Loucy (cell line): ENCODE measurements at regions not wholly inside any gene's neighbourhood (a gene's known extent, or its start where the extent isn't known, plus 50 kb on each side); places are given as distances from the start of the nearest gene placed in this dataset.
"Not testable (repeated sequence)": the region's sequence is repeated elsewhere in the genome, so short reads cannot be mapped to it uniquely, and the experiment has no call there.

Experiments used
- H2AFZ ChIP-seq: fragments of 200-600 bp; sonication (generic); 2 replicates; pipeline ENCODE4 v1.6.0; 2016; ENCODE audit warnings: antibody characterized with exemption, mild to moderate bottlenecking, low read length, moderate library complexity
- H3F3A ChIP-seq: fragments of 200-600 bp; 2 replicates; pipeline ENCODE4 v1.6.0; 2016; ENCODE audit warnings: antibody characterized with exemption, low read depth, mild to moderate bottlenecking
- H3K27me3 ChIP-seq: fragments of 200-600 bp; sonication (generic); 2 replicates; pipeline ENCODE4 v1.6.1; 2014; ENCODE audit warnings: low read length, mild to moderate bottlenecking; ENCODE audit not compliant: insufficient read depth, poor library complexity, severe bottlenecking
- H3K36me3 ChIP-seq: fragments of 200-600 bp; sonication (generic); 2 replicates; pipeline ENCODE4 v1.6.1; 2016; ENCODE audit warnings: low read length; ENCODE audit not compliant: insufficient read depth
- H3K4me1 ChIP-seq: fragments of 200-600 bp; sonication (generic); 2 replicates; pipeline ENCODE4 v1.5.1; 2014; ENCODE audit warnings: low read length, mild to moderate bottlenecking; ENCODE audit not compliant: insufficient read depth, poor library complexity, severe bottlenecking
- H3K4me2 ChIP-seq: fragments of 200-600 bp; sonication (generic); 2 replicates; pipeline ENCODE4 v1.6.0; 2014; ENCODE audit warnings: antibody characterized with exemption, low read length, low read depth, mild to moderate bottlenecking; ENCODE audit not compliant: poor library complexity, severe bottlenecking
- H3K4me3 ChIP-seq: fragments of 200-600 bp; sonication (generic); 2 replicates; pipeline ENCODE4 v1.5.1; 2014; ENCODE audit warnings: low read length, mild to moderate bottlenecking, mixed read lengths; ENCODE audit not compliant: poor library complexity, severe bottlenecking
- H3K79me2 ChIP-seq: fragments of 200-600 bp; sonication (generic); 2 replicates; pipeline ENCODE4 v1.6.1; 2014; ENCODE audit warnings: low read length; ENCODE audit not compliant: insufficient read depth
- H3K9ac ChIP-seq: fragments of 200-600 bp; sonication (generic); 2 replicates; pipeline ENCODE4 v1.6.0; 2014; ENCODE audit warnings: mild to moderate bottlenecking, low read depth, low read length, moderate library complexity; ENCODE audit not compliant: poor library complexity, severe bottlenecking
- H3K9me2 ChIP-seq: fragments of 200-600 bp; sonication (generic); replicated peaks from 2 replicates; pipeline ENCODE4 v1.6.1; 2016; ENCODE audit warnings: low read depth, low read length, mixed read lengths
- H3K9me3 ChIP-seq: fragments of 200-600 bp; sonication (generic); 2 replicates; pipeline ENCODE4 v1.6.1; 2014; ENCODE audit warnings: mild to moderate bottlenecking, antibody characterized with exemption, low read length, low read depth; ENCODE audit not compliant: insufficient read depth
- H4K20me1 ChIP-seq: fragments of 200-600 bp; sonication (generic); 2 replicates; pipeline ENCODE4 v1.6.0; 2014; ENCODE audit warnings: antibody characterized with exemption, low read length, mild to moderate bottlenecking; ENCODE audit not compliant: insufficient read depth, poor library complexity, severe bottlenecking
- CTCF ChIP-seq: fragments of 200-600 bp; sonication (generic); conservative IDR thresholded peaks from 2 replicates; pipeline ENCODE4 v1.5.1; 2014; ENCODE audit warnings: mild to moderate bottlenecking, antibody characterized with exemption, low read length
- EZH2phosphoT487 ChIP-seq: fragments of 200-600 bp; IDR thresholded peaks from 2 replicates; pipeline ENCODE4 v1.6.1; 2018; ENCODE audit warnings: antibody characterized with exemption, mild to moderate bottlenecking, moderate library complexity, borderline replicate concordance

- TF ChIP-seq CTCF (no peak), EZH2phosphoT487 (no peak)
- Histone ChIP-seq H3K27me3 (no peaks in the 10 kb centered on the region), H3K4me2 (no peak overlapping the region), H3K36me3 (no peaks in the 10 kb centered on the region), H3K4me1 (no peaks in the 10 kb centered on the region), H4K20me1 (no peaks in the 10 kb centered on the region), H2AFZ (no peak overlapping the region), H3K79me2 (no peaks in the 10 kb centered on the region), H3F3A (no peaks in the 10 kb centered on the region), H3K9ac (no peak overlapping the region), H3K9me3 (no peaks in the 10 kb centered on the region), H3K4me3 (no peak overlapping the region), H3K9me2 (no peaks in the 10 kb centered on the region)
Observed at GRCh38 chr13:75961911-75962310, 325.8 kb downstream of the LMO7 start.

GRCh38 chr13:75960538-75960994 is 324.4 kb downstream of the LMO7 start:
- no peaks in the 10 kb centered on the region for H3K9me3 ChIP-seq
- TF ChIP-seq CTCF, result no peak
- no peak for TF ChIP-seq EZH2phosphoT487
- no peaks in the 10 kb centered on the region for H4K20me1 ChIP-seq
- no peaks in the 10 kb centered on the region for H3K4me1 ChIP-seq
- no peak overlapping the region for H3K4me3 ChIP-seq
- H3K27me3 ChIP-seq, result no peaks in the 10 kb centered on the region
- H2AFZ ChIP-seq, result no peak overlapping the region
- no peaks in the 10 kb centered on the region for H3F3A ChIP-seq
- no peak overlapping the region for H3K9ac ChIP-seq
- H3K4me2 ChIP-seq, result no peak overlapping the region
- H3K36me3 ChIP-seq, result no peaks in the 10 kb centered on the region
- H3K79me2 ChIP-seq, result no peaks in the 10 kb centered on the region
- H3K9me2 ChIP-seq, result no peaks in the 10 kb centered on the region

- no peaks in the 10 kb centered on the region for H3F3A ChIP-seq
Observed at GRCh38 chr13:75959861-75960481, 323.8 kb downstream of the LMO7 start.

GRCh38 chr13:75953589-75953988 is 317.5 kb downstream of the LMO7 start:
- H2AFZ ChIP-seq, result not testable (repeated sequence)

More at GRCh38 chr13:75959861-75960481, 323.8 kb downstream of the LMO7 start:
- H3K9me2 ChIP-seq, result no peaks in the 10 kb centered on the region
- no peaks in the 10 kb centered on the region for H3K36me3 ChIP-seq
- H3K4me1 ChIP-seq, result no peaks in the 10 kb centered on the region
- no peak overlapping the region for H2AFZ ChIP-seq
- H3K27me3 ChIP-seq, result no peaks in the 10 kb centered on the region
- H4K20me1 ChIP-seq, result no peaks in the 10 kb centered on the region
- H3K4me3 ChIP-seq, result no peak overlapping the region
- no peak overlapping the region for H3K9ac ChIP-seq
- H3K4me2 ChIP-seq, result no peak overlapping the region
- TF ChIP-seq EZH2phosphoT487 (no peak), CTCF (no peak)
- H3K9me3 ChIP-seq, result no peaks in the 10 kb centered on the region
- H3K79me2 ChIP-seq, result no peaks in the 10 kb centered on the region

More at GRCh38 chr13:75953589-75953988, 317.5 kb downstream of the LMO7 start:
- not testable (repeated sequence) for H3K4me3 ChIP-seq, H3F3A ChIP-seq, H3K27me3 ChIP-seq, H3K9ac ChIP-seq, H3K4me2 ChIP-seq, H3K36me3 ChIP-seq, H3K79me2 ChIP-seq, H3K9me3 ChIP-seq, H3K4me1 ChIP-seq, H4K20me1 ChIP-seq, H3K9me2 ChIP-seq
